AML-193 (cell line): ENCODE measurements at regions not wholly inside any gene's neighbourhood (a gene's known extent, or its start where the extent isn't known, plus 50 kb on each side); places are given as distances from the start of the nearest gene placed in this dataset.
"Not testable (repeated sequence)": the region's sequence is repeated elsewhere in the genome, so short reads cannot be mapped to it uniquely, and the experiment has no call there.

Experiments used
- DNase-seq, 2 experiments: peaks; one replicate each; lab custom pipeline; 2025; lab: John Stamatoyannopoulos, UW

DNA sequence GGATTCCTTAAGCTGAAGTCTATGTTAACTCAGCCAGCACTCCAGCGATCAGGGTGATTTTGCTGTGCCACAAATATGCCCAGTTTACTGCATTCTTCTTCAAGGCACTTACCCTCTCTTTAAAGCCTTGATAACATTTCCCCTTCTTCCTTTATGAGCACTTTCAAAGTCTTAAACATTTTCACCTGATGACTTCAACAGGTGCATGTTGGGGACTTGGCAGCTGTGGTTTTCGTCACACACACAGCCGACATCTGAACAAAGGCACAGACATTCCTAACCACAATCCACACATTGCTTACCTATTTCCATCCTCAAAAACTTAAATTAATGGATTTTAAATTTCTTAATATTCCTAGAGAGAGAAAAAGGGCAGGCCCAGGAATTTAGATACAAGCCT lies 331.5 kb downstream of the CRPPA start:
- no peak for DNase-seq

DNA sequence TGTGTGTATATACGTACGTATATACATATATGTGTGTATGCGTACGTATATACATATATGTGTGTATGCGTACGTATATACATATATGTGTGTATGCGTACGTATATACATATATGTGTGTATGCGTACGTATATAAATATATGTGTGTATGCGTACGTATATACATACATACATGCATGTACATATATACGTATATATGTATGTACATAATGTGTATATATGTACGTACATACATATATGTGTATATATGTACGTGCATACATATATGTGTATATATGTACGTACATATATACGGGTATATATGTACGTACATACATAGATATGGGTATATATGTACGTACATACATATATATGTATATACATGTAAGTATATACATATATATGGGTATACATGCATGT lies 332.1 kb downstream of the CRPPA start:
- DNase-seq, result no peak

DNA sequence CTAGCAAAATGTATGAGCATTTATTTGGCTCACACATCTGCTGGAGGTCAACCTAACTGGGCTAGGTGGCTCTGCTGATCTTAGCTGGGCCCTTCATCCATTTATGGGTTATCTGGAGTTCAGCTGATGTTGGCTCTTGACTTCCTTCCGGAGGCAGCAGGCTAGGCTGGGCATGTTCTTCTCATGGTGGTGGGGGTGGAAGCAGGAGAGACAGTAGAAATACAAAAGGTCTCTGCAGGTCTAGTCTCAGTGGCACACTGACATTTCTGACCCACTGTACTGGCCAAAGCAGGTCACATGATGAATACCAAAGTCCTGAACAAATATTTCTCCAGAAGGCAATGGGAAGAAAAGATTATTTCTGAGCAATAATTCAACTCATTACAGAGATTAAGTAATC lies 334.6 kb downstream of the CRPPA start:
- DNase-seq, result no peak

DNA sequence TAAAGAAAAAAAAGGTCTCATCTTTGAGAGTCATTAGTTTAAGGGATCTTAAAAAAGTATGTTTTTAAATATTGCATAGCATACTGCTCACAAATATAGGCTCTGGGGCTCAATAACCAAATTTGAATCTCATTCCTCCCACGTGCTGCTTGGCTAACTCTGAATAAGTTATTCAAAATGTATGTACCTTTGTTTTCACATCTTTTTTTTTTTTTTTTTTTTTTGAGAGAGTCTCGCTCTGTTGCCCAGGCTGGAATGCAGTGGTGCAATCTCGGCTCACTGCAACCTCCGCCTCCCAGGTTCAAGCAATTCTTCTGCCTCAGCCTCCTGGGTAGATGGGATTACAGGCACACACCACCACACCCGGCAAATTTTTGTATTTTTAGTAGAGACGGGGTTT lies 335.6 kb downstream of the CRPPA start:
- not testable (repeated sequence) for DNase-seq

DNA sequence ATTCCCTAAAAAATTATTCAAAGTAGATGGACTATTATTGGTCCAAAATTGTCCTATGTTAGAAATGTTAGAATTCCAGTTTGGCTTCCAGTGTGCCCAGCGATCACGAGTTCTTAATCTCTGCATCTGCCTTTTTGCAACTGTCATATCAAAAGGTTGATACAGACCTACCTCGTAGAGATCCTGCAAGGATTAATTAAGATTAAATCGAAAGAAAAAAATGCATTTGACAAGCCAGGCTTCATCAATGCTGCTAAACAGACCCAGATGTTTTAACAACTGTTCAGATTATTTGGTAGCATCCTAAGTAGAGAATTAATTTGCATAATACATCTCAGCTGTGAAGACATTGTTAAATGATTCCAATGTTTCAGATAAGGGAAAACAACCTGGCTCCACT lies 336.5 kb downstream of the CRPPA start:
- DNase-seq, result no peak

DNA sequence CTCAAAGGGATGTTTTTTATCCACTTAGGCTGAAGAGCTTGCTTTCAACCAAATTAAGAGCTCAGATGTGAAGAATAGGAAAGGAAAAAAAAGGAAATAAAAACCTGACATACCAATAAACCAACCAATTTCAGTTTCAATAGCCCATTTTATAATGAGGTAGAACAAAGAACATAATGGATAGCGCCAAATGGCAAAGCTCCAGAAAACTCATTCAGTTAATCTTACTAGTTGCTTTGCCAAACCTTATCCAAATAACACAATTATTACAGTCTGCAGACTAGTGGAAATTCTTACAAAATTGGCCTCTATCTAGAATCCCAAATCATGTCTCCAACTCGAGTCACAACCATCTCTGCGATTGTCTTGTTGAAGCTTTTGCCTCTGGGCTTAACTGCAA lies 337.0 kb downstream of the CRPPA start:
- DNase-seq, result no peak

DNA sequence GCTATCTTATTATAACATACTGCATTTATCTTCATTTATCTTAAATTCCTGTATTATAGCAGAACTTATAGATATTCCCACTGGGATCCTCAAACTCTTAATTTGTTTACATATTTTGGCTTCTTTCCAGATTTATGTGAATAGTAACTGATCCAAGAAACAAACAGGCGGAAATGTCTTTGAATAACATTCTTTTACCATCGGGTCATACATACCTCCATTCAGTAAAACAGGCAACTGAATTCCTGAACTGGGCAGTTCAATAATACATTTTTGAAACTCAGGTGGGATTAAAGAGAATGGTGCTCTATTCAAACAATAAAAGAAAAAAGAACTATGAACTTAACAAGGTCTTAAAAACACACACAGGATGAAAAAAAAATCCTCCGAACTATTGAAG lies 337.4 kb downstream of the CRPPA start:
- no peak for DNase-seq

DNA sequence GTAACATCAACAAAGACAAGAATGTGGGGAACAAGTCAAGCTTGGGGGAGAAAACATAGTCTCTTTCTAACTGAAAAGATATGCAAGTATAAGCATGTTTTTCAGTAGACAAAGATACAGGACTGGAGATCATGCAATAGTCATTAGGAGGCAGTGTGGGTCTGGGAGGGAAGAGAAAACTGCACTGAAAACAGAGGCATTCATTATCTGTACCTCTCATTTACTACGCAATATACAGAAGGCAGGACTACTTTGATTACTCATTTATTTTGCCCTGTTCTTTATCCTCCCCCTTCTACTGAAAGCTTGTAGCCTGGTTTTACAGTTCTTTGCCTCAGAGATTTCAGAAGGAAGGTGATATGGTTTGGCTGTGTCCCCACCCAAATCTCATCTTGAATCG lies 341.2 kb downstream of the CRPPA start:
- no peak for DNase-seq

DNA sequence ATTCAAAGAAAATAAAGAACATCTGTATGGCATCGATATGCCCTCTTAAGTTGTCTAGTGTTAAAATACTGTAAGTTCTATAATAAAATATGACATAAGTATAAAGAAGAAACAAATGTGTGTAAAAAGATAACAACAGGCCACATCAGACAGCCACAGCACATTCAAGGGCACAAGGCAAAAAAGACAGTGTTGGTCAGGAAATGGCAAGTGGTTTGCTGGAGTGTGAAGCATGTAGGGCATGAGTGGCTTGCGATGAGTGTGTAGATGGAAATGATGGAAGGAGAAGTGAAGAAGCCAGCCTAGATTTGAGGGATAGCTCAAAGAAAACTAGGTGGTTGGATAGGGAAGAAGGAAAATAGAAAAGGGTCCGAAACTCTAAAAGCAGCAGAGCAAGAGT lies 341.6 kb downstream of the CRPPA start:
- no peak for DNase-seq

DNA sequence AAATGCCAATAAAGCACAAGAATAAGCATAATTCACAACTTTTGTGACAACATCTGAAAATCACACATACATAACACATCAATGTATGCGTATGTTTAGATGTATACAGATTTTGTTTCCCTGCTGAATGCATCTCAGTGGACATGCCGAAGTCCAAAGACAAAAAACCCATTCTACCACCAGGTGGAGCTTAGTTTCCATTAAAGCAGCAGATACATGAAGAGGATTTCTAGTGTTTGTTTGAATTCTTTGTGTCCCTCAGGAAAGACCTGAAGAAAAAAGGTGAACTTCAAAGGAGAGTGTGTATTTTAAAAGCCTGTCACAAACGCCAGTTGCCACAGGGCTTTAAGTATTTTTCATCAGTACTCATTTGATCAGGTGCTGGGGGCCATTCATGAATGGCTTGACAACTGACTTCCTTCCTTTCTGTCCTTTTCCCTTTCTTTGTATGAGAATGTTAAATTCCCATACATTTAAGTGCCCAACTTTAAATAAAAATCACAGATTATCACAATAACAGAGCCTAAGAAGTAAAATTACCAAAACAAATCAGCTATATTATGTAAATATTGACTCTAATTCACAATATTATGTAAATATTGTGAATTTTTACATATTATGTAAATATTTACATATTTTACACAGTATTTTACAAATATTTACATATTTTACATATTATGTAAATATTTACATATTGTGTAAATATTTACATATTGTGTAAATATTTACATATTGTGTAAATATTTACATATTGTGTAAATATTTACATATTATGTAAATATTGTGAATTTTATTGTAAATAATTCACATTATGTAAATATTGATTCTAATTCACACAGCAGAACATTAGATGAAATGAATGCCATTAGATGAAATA lies 343.0 kb downstream of the CRPPA start:
- DNase-seq, result peak; percentile 42 to 46

DNA sequence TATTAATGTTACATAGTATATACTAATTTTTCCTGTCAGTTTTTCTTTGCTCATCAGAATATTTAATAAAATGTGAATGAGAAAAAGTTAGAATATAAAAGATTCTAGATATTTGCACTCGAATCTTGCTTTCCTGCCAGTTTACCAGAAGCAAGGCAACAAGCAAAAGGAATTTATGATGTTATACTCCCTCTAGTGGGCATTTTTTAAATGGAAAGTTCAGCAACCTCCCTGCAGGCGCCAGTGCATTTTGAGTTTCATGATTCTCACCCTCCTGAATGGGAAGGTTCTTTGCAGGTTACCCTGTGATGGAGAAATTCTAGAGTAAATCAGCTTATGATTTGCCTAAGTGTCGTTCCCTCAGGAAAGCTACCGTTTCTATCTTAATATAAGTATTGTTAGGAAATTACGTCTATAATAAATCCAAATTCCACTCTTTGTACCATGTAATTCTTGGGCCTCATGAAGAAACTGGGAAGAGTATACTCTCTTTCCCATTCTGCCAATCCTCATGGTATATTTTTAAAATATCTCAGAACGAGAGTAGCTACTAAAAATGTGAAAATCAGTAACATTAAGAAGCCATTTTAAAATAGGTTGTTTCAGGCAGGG lies 350.0 kb downstream of the CRPPA start:
- DNase-seq, result peak; percentile 47 to 62

DNA sequence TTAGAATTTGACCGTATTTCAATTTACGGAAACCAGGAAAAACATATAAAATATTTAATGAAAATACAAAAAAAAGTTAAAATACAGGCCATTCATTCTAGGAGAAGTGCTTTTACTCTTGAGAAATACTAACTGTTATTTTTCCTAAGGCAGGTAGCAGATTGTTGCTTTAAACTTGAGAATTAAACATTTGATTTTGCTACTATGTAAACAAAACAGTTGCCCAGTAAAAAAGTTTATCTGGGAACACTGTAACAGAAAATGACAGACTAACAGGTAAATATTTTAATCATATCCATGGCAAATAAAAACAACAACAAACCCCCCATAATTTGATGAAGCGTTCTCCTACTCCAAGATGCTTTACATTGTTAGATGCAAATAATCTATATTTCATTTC lies 350.5 kb downstream of the CRPPA start:
- DNase-seq, result no peak

DNA sequence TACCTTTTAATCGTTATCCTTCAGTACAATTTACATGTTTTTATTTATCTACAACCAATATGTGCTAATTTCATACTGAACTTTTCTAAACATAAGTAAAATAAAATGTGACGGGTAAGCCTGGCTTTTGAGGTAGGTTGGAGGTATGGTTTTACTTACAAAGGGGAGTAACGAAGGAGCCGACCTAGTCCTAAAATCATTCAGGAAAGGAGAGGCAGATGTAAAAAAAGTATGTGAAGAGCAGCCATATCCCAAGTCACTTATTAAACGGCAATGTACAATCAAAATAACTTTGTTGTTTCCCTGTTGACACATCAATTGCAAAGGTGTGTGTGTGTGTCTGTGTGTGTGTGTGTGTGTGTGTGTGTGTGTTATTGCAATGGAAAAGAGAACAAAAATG lies 351.3 kb downstream of the CRPPA start:
- no peak for DNase-seq

DNA sequence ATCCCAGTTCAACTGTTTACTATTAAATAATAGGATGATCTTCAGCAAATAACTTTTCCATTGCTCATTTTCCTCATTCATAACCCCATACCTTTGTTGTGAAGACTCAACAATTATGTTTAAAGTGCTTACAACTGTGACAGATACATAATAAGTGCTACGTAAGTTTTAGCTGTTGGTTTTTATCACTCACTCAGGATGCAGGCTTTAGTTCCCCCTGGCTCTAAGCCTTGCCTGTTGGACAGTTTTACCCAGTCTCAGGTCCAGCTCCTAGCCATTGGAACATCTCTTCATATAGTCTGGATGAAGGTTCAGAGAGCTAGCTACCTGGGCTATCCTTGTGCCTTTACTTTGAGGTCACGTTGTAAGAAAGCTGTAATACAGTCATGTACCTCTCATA lies 353.2 kb downstream of the CRPPA start:
- no peak for DNase-seq

DNA sequence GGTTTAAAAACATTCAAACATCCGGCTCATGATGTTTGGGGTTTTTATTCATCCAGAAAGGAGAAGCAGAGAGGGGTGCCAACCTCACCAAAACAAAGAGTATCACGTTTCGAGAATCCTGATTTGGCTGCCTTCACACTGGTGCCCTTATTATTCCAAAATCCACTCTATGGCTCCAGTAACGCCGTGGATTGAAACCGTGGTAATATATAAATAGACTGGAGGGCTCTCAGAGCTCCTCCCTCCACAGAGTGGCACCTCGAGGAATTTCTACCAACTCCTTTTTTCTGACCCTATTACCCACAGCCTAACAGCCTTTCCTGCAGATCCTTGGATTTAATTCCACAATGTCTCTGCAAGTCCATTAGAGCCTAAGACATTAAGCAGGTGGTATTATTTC lies 353.6 kb downstream of the CRPPA start:
- no peak for DNase-seq

DNA sequence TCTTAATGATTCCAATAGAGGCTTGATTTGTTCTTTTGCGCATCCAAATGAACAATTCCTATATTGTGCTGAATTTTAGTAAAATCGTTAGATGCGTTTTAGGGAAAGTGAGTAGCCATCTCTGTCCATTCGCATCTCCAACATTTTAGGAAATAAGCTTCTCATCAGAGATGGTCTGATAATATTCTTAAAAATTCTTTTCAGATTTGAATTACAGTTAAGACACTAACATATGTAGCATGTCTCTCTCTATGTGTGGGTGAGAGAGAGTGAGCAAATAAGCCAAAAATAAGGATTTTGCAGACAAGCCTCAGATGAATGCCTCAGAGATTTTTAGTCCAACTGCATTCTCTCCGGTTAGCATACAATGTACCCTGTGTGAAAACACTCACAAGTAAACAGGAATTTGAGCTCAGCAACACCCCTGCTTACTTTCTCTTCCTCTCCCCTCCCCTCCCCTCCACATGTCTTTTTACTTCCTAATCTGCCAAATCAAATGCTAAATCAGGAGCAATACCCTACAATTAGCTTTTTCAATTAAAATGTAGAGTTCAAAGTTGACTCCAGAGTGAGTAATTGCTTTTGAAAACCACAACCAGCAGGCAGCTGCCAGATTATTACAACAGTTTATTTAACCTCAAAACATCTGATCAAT lies 354.4 kb downstream of the CRPPA start:
- no peak for DNase-seq

DNA sequence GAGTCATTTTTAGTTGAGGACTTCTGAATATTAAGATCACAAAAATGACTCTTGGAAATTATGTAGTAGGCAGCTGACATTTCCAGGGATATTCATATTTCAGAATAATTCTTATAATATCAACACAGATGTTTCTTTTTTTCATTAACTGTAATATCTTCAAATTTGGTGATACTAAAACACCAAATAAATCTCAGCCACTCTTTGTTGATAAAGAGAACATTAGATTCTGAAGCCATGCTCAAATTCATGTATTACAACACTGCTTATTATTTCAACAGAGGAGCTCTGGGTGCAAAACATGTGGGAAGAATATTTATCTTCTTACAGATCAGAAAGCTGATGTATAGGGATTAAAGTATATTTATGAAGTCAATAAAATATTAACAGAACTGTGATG lies 355.4 kb downstream of the CRPPA start:
- DNase-seq, result no peak

DNA sequence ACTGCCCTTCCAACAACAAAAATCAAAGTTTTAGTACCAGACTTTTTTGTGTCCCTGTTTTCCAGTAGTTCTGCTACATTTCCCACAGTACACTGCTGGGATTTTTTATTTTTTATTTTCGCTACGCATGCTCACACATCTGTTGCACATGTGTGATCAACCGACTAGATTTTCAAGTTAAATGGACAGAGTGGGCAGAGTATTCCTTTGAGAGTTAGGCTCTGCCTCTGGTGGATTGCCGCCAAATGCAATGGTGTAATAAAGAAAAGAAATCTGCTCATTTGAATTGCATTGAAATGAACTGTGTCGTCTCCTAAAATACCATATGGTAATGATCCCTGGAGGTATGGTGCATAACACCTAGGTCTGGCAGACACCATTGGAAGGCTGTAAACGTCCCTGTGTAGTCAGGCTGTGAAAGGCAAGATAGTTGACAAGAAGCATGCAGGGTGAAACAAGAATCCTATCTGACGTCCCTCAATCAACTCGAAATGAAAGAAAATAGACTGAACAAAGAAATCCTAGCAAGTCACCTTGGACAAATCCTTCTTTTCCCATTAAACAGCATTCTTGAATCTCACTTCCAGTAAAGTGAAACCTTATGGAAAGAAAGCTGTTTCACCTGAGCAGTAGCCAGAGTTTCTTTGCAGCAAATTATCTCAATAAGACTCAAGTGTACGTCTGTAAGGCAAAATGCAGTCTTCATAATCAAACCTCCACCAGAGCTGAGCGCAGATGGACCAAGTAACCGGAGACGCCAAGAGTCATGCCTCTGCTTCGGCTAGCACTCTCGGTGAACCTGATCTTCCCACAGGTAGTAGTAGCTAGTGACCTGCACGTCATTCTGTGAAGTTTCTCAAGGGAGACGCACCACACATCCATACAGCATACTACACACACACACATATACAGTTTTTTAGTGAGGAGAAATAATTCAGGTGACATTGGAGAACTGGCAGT lies 357.3 kb downstream of the CRPPA start:
- DNase-seq, result no peak

DNA sequence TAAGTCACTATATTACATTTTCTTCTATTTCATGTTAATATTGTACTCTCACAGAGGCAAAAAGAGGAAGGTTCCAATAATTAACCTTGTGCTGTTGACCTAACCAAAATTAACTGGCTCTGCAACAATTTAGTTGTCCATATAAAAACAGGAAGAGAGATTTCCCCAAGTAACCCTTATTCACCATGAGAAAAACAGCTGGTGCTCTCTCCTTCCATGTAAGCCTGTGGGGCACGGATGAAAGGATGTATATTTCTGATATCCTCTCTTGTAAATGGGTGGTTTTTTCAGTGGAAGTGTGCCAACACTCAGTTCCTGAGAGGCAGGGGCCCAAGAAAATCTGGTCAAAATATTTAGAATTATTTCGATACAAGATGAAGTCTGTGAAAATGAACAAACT lies 358.1 kb downstream of the CRPPA start:
- DNase-seq, result no peak

DNA sequence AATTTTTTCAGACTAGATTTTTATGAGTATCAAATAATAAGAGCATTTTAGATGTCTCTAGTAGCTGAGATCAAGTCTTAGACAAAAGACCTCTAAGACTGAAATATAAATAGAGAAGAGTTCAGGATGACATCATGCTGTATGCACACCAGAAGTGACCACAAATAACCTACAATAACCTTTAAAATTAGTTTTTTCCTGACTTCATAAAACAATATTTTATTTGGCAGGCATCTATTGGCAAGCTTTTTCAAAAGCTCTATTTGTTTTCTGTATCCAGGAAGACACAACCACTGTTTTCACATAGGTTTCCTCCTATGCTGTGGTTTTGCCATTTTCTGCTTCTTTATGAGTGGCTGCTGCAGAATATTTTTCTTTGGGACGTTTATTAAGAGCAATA lies 359.1 kb downstream of the CRPPA start:
- DNase-seq, result no peak

DNA sequence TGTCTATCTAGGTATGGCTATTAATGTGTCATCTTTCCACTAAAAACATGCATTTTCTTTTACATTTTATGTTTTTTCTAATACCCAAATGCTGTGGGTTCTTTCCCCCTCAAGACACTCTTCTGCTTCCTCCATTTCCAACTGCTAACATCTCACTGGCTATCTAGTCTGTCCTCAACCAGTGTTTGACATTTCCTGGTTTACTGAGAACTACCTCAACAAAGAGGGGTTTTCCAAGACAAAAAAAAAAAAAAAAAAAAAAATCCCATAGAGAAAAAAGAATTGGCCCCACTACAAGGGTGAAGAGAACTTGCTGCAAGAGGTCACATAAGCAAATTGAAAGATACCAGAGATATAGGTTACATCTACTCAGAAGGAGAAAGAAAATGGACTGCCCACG lies 359.7 kb downstream of the CRPPA start:
- DNase-seq, result no peak

DNA sequence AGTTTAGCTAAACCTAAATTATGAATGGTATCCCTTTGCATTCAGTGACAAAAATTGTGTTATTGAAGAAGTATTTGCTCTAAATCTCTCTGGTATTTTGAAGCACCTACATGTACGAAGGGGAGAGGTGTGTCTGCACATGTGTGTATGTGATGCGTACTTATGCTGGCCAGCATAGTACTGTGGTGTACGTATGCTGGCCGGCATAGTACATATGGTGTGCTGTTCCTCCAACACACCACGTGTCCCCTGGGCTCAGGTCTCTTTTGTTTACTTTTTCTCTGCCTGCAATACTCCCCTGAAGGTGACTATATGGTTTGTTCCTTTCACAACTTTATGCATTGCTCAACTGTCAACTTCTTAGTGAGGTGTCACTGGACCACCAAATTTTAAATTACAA lies 360.3 kb downstream of the CRPPA start:
- DNase-seq, result no peak
